ENCODE measurements at regions not wholly inside any gene's neighbourhood (a gene's known extent, or its start where the extent isn't known, plus 50 kb on each side); places are given as distances from the start of the nearest gene placed in this dataset.

DNA sequence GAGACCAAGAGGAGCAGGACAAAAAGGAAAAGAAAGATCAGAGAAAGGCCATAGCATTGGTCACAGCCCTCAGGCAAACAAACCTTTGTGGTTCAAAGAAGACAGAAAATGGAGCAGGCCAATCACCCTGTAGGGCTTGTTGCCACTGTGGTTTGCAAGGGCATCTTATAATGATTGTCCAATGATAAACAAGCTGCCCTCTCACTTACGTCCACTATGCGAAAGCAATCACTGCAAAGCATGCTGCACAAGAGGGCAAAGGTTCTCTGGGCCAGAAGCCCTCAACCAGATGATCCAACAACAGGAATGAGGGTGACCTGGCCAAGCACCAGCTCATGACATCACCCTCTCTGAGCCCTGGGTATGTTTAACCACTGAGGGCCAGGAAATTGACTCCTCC lies 360.9 kb upstream of the HSFY2 start:
- TF ChIP-seq, protein P1, sequence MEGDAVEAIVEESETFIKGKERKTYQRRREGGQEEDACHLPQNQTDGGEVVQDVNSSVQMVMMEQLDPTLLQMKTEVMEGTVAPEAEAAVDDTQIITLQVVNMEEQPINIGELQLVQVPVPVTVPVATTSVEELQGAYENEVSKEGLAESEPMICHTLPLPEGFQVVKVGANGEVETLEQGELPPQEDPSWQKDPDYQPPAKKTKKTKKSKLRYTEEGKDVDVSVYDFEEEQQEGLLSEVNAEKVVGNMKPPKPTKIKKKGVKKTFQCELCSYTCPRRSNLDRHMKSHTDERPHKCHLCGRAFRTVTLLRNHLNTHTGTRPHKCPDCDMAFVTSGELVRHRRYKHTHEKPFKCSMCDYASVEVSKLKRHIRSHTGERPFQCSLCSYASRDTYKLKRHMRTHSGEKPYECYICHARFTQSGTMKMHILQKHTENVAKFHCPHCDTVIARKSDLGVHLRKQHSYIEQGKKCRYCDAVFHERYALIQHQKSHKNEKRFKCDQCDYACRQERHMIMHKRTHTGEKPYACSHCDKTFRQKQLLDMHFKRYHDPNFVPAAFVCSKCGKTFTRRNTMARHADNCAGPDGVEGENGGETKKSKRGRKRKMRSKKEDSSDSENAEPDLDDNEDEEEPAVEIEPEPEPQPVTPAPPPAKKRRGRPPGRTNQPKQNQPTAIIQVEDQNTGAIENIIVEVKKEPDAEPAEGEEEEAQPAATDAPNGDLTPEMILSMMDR (IDR thresholded peaks at IDR 0.05; ENCODE audit: insufficient read depth, low read depth, low read length) = no peak
- POLR2A ChIA-PET = no interaction called here
- Histone ChIP-seq H3K27me3 (ENCODE audit: control insufficient read depth, insufficient read depth, low read length) (no peaks in the 10 kb centered on the region), H3K4me3 (ENCODE audit: low read depth, low read length) (no peak overlapping the region), H3K36me3 (ENCODE audit: control insufficient read depth, insufficient read depth, low read length) (no peaks in the 10 kb centered on the region)
- CTCF ChIA-PET = no interaction called here
- DNase-seq (ENCODE audit: low read depth) = no peak

DNA sequence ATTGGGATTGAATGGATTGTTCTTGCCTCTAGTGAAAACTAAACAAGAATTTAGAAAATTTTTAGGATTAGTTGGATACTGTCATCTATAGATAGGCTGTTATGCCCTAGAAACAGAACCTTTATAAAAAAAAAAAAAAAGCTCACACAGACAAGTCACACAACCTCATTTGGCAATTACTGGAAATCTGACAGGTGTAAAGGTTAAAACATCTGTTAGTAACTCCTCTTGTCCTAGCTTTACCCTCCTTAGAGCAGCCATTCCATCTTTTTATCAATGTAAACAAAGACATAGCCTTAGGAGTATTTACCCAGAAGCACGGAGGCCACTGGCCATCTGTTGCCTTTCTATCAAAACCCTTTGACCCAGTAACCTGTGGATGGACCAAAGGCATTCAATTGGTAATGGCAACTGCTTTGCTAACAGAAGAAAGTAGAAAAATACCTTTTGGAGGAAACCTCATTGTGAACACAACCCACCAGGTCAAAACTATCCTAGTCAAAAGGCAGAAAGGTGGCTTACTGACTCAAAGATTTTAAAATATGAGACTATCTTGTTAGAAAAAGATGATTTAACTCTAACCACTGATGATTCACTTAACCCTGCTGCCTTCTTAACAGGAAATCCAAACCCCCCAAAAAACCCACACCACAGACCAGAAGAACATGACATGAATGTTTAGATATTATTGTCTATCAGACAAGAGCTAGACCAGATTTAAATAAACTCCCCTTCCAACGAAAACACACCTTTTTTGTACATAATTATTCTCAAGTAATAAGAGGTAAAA lies 357.2 kb upstream of the HSFY2 start:
- H3K27me3 ChIP-seq (ENCODE audit: control insufficient read depth, insufficient read depth, low read length) = no peaks in the 10 kb centered on the region
- H3K4me3 ChIP-seq (ENCODE audit: low read depth, low read length) = no peak overlapping the region
- TF ChIP-seq, protein P1 (IDR thresholded peaks at IDR 0.05; ENCODE audit: insufficient read depth, low read depth, low read length) = no peak
- H3K36me3 ChIP-seq (ENCODE audit: control insufficient read depth, insufficient read depth, low read length) = no peaks in the 10 kb centered on the region
- ChIA-PET CTCF (no interaction called here), POLR2A (no interaction called here)
- DNase-seq (ENCODE audit: low read depth) = no peak

DNA sequence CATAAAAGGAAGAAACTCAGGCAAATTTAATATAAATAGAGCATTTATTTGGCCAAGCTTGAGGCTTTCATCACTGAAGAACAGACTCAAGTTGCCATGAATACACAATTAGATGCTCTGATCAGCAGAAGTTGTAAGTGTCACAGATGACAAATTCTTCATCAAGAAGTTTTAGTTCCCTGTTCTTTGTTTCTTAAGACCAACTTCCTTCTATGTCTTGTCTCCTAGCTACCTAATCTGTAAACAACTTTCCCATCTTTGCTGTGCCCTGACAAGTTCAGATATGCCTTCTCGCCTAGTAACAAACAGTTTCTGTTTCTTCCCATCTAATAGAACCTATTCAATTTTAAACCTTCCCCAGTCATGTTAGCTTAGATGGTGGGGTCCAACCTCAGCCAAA lies 353.4 kb upstream of the HSFY2 start:
- TF ChIP-seq, protein P1 (IDR thresholded peaks at IDR 0.05; ENCODE audit: insufficient read depth, low read depth, low read length) = no peak
- POLR2A ChIA-PET = no interaction called here
- no peaks in the 10 kb centered on the region for H3K27me3 ChIP-seq (ENCODE audit: control insufficient read depth, insufficient read depth, low read length)
- CTCF ChIA-PET = no interaction called here
- DNase-seq (ENCODE audit: low read depth) = no peak
- H3K4me3 ChIP-seq (ENCODE audit: low read depth, low read length) = no peak overlapping the region
- no peaks in the 10 kb centered on the region for H3K36me3 ChIP-seq (ENCODE audit: control insufficient read depth, insufficient read depth, low read length)

DNA sequence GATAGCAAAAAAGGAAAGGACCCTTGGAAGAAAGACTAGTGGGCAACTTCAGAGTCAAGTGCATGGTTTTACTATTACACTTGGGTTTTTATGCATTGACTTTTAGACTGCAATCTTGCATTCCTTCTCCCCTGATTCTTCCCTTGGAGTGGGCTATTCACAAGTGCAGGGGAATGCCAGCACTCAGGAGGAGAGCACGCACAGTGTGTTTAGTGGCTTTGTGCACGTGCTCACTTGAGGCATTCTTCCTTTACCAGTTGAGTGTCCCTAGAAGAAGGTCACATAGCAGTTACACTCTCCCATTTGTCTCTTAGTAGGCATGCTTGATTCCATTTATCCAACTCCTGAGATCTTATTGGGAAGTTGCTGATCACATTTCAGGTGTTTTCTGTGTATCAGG lies 351.1 kb upstream of the HSFY2 start:
- no peaks in the 10 kb centered on the region for H3K27me3 ChIP-seq (ENCODE audit: control insufficient read depth, insufficient read depth, low read length)
- ChIA-PET CTCF (no interaction called here), POLR2A (no interaction called here)
- no peak for DNase-seq (ENCODE audit: low read depth)
- no peak overlapping the region for H3K4me3 ChIP-seq (ENCODE audit: low read depth, low read length)
- TF ChIP-seq, protein P1 (IDR thresholded peaks at IDR 0.05; ENCODE audit: insufficient read depth, low read depth, low read length) = no peak
- no peaks in the 10 kb centered on the region for H3K36me3 ChIP-seq (ENCODE audit: control insufficient read depth, insufficient read depth, low read length)

DNA sequence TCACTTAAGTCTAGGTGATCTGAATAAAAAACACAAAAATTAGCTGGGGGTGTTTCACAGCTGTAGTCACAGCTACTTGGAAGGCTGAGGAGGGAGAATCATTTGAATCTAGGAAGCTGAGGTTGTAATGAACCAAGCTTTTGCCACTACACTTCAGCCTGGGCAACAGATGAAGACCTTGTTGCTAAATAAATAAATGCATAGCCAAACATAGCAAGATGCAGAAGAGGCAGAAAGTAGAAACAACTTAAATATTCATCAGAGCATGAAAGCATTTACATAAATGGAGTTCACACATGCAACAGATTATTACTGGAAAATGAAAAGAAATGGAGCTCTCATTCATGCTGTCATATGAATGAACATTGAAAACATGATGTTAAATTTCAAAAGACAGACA lies 348.9 kb upstream of the HSFY2 start:
- POLR2A ChIA-PET = no interaction called here
- CTCF ChIA-PET = no interaction called here
- TF ChIP-seq, protein P1 (IDR thresholded peaks at IDR 0.05; ENCODE audit: insufficient read depth, low read depth, low read length) = no peak
- Histone ChIP-seq H3K4me3 (ENCODE audit: low read depth, low read length) (no peak overlapping the region), H3K27me3 (ENCODE audit: control insufficient read depth, insufficient read depth, low read length) (no peaks in the 10 kb centered on the region), H3K36me3 (ENCODE audit: control insufficient read depth, insufficient read depth, low read length) (no peaks in the 10 kb centered on the region)
- DNase-seq (ENCODE audit: low read depth) = no peak

Data from BJ (cell line).